Breast epithelium (tissue), 4 donors: ENCODE measurements at regions not wholly inside any gene's neighbourhood (a gene's known extent, or its start where the extent isn't known, plus 50 kb on each side); places are given as distances from the start of the nearest gene placed in this dataset.

Source experiments
- DNase-seq, 2 donors: peaks; one replicate each; pipeline ENCODE4 v3.0.0-alpha.2; 2019; ENCODE audit warnings: low spot score in 2 of 2
- H3K27ac ChIP-seq, 2 donors: fragments of 200-600 bp; sonication (generic) in 1 of 2; one replicate each; pipeline ENCODE4 v1.5.1; 2016 to 2019; ENCODE audit warnings: mild to moderate bottlenecking in 1 of 2
- H3K27me3 ChIP-seq, 2 donors: fragments of 200-600 bp; sonication (generic) in 1 of 2; one replicate each; pipeline versions ENCODE4 v1.5.1 to v1.6.0; 2017 to 2019; ENCODE audit warnings: control low read depth in 1 of 2, mild to moderate bottlenecking in 1 of 2
- H3K36me3 ChIP-seq: fragments of 200-600 bp; one replicate; pipeline ENCODE4 v1.5.1; 2019
- H3K4me1 ChIP-seq, 2 donors: fragments of 200-600 bp; sonication (generic); one replicate each; pipeline ENCODE4 v1.5.1; 2016 to 2019; ENCODE audit warnings: control low read depth in 1 of 2
- H3K4me3 ChIP-seq, 3 donors: fragments of 200-600 bp; sonication (generic); 1 replicate in 2 of 3; 2 replicates in 1 of 3; pipeline ENCODE4 v1.5.1; 2016 to 2019; ENCODE audit warnings: mild to moderate bottlenecking in 3 of 3, moderate library complexity in 2 of 3
- H3K9me3 ChIP-seq, 2 donors: fragments of 200-600 bp; sonication (generic) in 1 of 2; one replicate each; pipeline ENCODE4 v1.5.1; 2016 to 2019; ENCODE audit warnings: control low read depth in 1 of 2
- POLR2A ChIP-seq: fragments of 450-650 bp; IDR thresholded peaks from one replicate; pipeline ENCODE4 v1.6.1; 2016; ENCODE audit warnings: antibody characterized with exemption, mild to moderate bottlenecking, moderate library complexity
- POLR2AphosphoS5 ChIP-seq, 3 donors: sonication (generic); formaldehyde crosslinking; IDR thresholded peaks; one replicate each; pipeline ENCODE4 v1.6.1; 2017; ENCODE audit warnings: antibody characterized with exemption in 3 of 3
- intact Hi-C: fragments of 100-400 bp; cut with DNase I; formaldehyde crosslinking; loops from one replicate; pipeline ENCODE4 v1.15.1; 2023; ENCODE audit warnings: low total_unique reads
- TF ChIP-seq, protein P1 (sequence below), 3 donors: fragments of 450-650 bp; IDR thresholded peaks; one replicate each; pipeline ENCODE4 v1.5.1; 2016 to 2017; ENCODE audit warnings: antibody characterized with exemption in 3 of 3, mild to moderate bottlenecking in 3 of 3, moderate library complexity in 3 of 3

DNA sequence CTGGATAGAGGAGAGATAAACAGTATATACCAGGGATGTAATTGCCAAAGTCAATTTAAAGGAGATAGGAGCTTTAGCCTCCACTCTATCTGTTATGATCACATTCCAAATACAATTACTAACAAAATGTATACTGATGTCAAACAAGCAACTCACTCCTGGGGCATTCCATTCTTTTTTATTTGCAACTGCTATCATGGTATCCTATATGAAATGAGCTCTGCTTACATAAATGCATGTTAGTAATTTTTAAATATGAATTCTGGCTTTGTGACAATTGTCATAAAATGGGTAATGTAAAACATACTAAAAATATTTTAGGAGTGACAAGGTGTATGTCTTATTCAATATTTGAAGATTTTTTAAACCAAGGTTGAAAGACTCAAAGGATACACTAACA, 751.1 kb downstream of the HACE1 start:
- intact Hi-C loops, result no loop called here
- Histone ChIP-seq H3K4me3 (no peak overlapping the region), H3K36me3 (no peaks in the 10 kb centered on the region), H3K27me3 (no peaks in the 10 kb centered on the region), H3K27ac (no peak overlapping the region), H3K4me1 (no peaks in the 10 kb centered on the region), H3K9me3 (no peaks in the 10 kb centered on the region)
- TF ChIP-seq POLR2A (no peak), POLR2AphosphoS5 (IDR thresholded peaks at IDR 0.05) (no peak)
- TF ChIP-seq, protein P1, sequence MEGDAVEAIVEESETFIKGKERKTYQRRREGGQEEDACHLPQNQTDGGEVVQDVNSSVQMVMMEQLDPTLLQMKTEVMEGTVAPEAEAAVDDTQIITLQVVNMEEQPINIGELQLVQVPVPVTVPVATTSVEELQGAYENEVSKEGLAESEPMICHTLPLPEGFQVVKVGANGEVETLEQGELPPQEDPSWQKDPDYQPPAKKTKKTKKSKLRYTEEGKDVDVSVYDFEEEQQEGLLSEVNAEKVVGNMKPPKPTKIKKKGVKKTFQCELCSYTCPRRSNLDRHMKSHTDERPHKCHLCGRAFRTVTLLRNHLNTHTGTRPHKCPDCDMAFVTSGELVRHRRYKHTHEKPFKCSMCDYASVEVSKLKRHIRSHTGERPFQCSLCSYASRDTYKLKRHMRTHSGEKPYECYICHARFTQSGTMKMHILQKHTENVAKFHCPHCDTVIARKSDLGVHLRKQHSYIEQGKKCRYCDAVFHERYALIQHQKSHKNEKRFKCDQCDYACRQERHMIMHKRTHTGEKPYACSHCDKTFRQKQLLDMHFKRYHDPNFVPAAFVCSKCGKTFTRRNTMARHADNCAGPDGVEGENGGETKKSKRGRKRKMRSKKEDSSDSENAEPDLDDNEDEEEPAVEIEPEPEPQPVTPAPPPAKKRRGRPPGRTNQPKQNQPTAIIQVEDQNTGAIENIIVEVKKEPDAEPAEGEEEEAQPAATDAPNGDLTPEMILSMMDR (IDR thresholded peaks at IDR 0.05), result no peak
- no peak for DNase-seq

GRCh38 chr6:104095661-104096416, 763.9 kb downstream of the HACE1 start:
- Histone ChIP-seq H3K27ac (no peak overlapping the region), H3K4me3 (no peak overlapping the region), H3K9me3 (peaks cover 0 to 9% of the 10 kb centered on the region in 2 donors), H3K4me1 (no peaks in the 10 kb centered on the region), H3K36me3 (no peaks in the 10 kb centered on the region), H3K27me3 (no peaks in the 10 kb centered on the region)
- TF ChIP-seq POLR2A (no peak), POLR2AphosphoS5 (IDR thresholded peaks at IDR 0.05) (no peak)
- TF ChIP-seq, protein P1 (IDR thresholded peaks at IDR 0.05), result no peak
- intact Hi-C loops, result no loop called here
- no peak for DNase-seq

- intact Hi-C loops, result no loop called here
- Histone ChIP-seq H3K36me3 (no peaks in the 10 kb centered on the region), H3K4me1 (no peaks in the 10 kb centered on the region), H3K9me3 (peaks cover 0 to 9% of the 10 kb centered on the region in 2 donors), H3K4me3 (no peak overlapping the region), H3K27ac (no peak overlapping the region), H3K27me3 (no peaks in the 10 kb centered on the region)
- no peak for DNase-seq
- TF ChIP-seq, protein P1 (IDR thresholded peaks at IDR 0.05), result no peak
- no peak for TF ChIP-seq POLR2AphosphoS5 (IDR thresholded peaks at IDR 0.05)
- no peak for TF ChIP-seq POLR2A
Measured at GRCh38 chr6:104087765-104088164, 772.0 kb downstream of the HACE1 start.

- H3K4me3 ChIP-seq, result no peak overlapping the region
- TF ChIP-seq, protein P1 (IDR thresholded peaks at IDR 0.05), result no peak
- TF ChIP-seq POLR2AphosphoS5 (IDR thresholded peaks at IDR 0.05) (no peak), POLR2A (no peak)
- no peak for DNase-seq
- no peaks in the 10 kb centered on the region for H3K36me3 ChIP-seq
- H3K27ac ChIP-seq, result no peak overlapping the region
- no peaks in the 10 kb centered on the region for H3K9me3 ChIP-seq
- intact Hi-C loops, result no loop called here
- H3K27me3 ChIP-seq, result no peaks in the 10 kb centered on the region
- no peaks in the 10 kb centered on the region for H3K4me1 ChIP-seq
Measured at GRCh38 chr6:104068281-104068680, 791.4 kb downstream of the HACE1 start.

GRCh38 chr6:104064876-104065275, 794.8 kb downstream of the HACE1 start:
- DNase-seq, result no peak
- intact Hi-C loops, result no loop called here
- no peak for TF ChIP-seq POLR2AphosphoS5 (IDR thresholded peaks at IDR 0.05)
- no peak for TF ChIP-seq POLR2A
- TF ChIP-seq, protein P1 (IDR thresholded peaks at IDR 0.05), result no peak

More at GRCh38 chr6:104064876-104065275, 794.8 kb downstream of the HACE1 start:
- no peak overlapping the region for H3K27ac ChIP-seq
- H3K4me1 ChIP-seq, result no peaks in the 10 kb centered on the region
- no peaks in the 10 kb centered on the region for H3K27me3 ChIP-seq
- no peaks in the 10 kb centered on the region for H3K36me3 ChIP-seq
- H3K4me3 ChIP-seq, result no peak overlapping the region
- H3K9me3 ChIP-seq, result no peaks in the 10 kb centered on the region
